Peyer's patch (tissue), 4 donors: ENCODE measurements at regions not wholly inside any gene's neighbourhood (a gene's known extent, or its start where the extent isn't known, plus 50 kb on each side); places are given as distances from the start of the nearest gene placed in this dataset.

Experiments used
- POLR2A ChIP-seq, 2 donors: fragments of 450-650 bp; IDR thresholded peaks; one replicate each; pipeline ENCODE4 v1.5.1; 2017; ENCODE audit warnings: antibody characterized with exemption in 2 of 2, mild to moderate bottlenecking in 2 of 2, moderate library complexity in 2 of 2
- TF ChIP-seq, protein P1 (sequence below), 6 experiments: fragments of 450-650 bp in 4 of 6; fragments of 200-600 bp in 2 of 6; sonication (generic) in 1 of 6; IDR thresholded peaks; one replicate each; pipeline ENCODE4 v1.5.1; 2017 to 2019; ENCODE audit warnings: antibody characterized with exemption in 6 of 6, mild to moderate bottlenecking in 3 of 6, moderate library complexity in 1 of 6

DNA sequence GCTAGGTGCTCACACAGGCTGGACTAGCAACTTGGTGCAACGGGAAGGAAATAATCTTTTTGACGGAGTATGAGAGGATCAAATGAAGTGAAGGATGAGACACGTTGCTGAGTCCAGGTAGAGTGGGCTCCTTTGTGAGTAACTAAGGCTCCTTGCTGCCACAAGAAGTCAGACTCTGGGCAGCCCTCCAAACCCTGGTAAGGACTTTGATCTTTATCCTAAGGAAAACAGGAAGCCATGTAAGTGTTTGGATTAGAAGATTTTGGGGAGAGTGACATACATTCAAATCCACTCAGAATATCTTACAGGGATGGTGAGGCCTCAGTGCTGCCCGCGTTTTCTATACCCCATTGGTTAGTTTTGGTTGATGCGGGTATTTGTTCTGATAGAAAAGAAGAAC is 155.9 kb upstream of the RAG2 start:
- TF ChIP-seq, protein P1, sequence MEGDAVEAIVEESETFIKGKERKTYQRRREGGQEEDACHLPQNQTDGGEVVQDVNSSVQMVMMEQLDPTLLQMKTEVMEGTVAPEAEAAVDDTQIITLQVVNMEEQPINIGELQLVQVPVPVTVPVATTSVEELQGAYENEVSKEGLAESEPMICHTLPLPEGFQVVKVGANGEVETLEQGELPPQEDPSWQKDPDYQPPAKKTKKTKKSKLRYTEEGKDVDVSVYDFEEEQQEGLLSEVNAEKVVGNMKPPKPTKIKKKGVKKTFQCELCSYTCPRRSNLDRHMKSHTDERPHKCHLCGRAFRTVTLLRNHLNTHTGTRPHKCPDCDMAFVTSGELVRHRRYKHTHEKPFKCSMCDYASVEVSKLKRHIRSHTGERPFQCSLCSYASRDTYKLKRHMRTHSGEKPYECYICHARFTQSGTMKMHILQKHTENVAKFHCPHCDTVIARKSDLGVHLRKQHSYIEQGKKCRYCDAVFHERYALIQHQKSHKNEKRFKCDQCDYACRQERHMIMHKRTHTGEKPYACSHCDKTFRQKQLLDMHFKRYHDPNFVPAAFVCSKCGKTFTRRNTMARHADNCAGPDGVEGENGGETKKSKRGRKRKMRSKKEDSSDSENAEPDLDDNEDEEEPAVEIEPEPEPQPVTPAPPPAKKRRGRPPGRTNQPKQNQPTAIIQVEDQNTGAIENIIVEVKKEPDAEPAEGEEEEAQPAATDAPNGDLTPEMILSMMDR (IDR thresholded peaks at IDR 0.05) = no peak
- TF ChIP-seq POLR2A (IDR thresholded peaks at IDR 0.05) = no peak
